NCI-H2107 treated with DMSO at 0.1 percent for 48 hours (cell line): ENCODE measurements at regions not wholly inside any gene's neighbourhood (a gene's known extent, or its start where the extent isn't known, plus 50 kb on each side); places are given as distances from the start of the nearest gene placed in this dataset.

Experiments
- DNase-seq: peaks from one replicate; lab custom pipeline; 2025; ENCODE audit not compliant: unreplicated experiment; lab: John Stamatoyannopoulos, UW

- no peak for DNase-seq
These were observed 58.3 kb downstream of the TMEM174 start for GRCh38 chr5:73231246-73231778.

GRCh38 chr5:73230264-73231245, 57.6 kb downstream of the TMEM174 start:
- no peak for DNase-seq

GRCh38 chr5:73229271-73229670, 56.3 kb downstream of the TMEM174 start:
- no peak for DNase-seq

GRCh38 chr5:73228052-73228451, 55.1 kb downstream of the TMEM174 start:
- no peak for DNase-seq
